Right lobe of liver (tissue), 6 donors: ENCODE measurements at regions not wholly inside any gene's neighbourhood (a gene's known extent, or its start where the extent isn't known, plus 50 kb on each side); places are given as distances from the start of the nearest gene placed in this dataset.

Experiments used
- ATAC-seq, 4 donors: fragments of 200-7000 bp; cut with Tn5 transposase; one replicate each; pipeline ENCODE4 v1.9.1; 2020; ENCODE audit warnings: mild to moderate bottlenecking in 4 of 4, moderate library complexity in 4 of 4
- DNase-seq, 3 donors: peaks; one replicate each; pipeline ENCODE4 v3.0.0-alpha.2; 2020
- H3K27ac ChIP-seq, 3 donors: fragments of 200-600 bp; one replicate each; pipeline ENCODE4 v1.8.0; 2022
- H3K27me3 ChIP-seq, 2 donors: fragments of 200-600 bp; one replicate each; pipeline ENCODE4 v1.8.0; 2022
- H3K36me3 ChIP-seq, 4 donors: fragments of 200-600 bp; sonication (generic) in 1 of 4; one replicate each; pipeline versions ENCODE4 v1.5.1 to v1.8.0; 2017 to 2022; ENCODE audit warnings: control low read depth in 1 of 4
- H3K4me1 ChIP-seq, 4 donors: fragments of 200-600 bp; sonication (generic) in 1 of 4; one replicate each; pipeline versions ENCODE4 v1.5.1 to v1.8.0; 2017 to 2022; ENCODE audit warnings: control low read depth in 1 of 4
- H3K4me3 ChIP-seq, 3 donors: fragments of 200-600 bp; one replicate each; pipeline ENCODE4 v1.8.0; 2022
- H3K9me3 ChIP-seq, 4 donors: fragments of 200-600 bp; sonication (generic) in 1 of 4; one replicate each; pipeline versions ENCODE4 v1.5.1 to v1.8.0; 2017 to 2022; ENCODE audit warnings: control low read depth in 1 of 4
- CTCF ChIP-seq, 4 donors: fragments of 200-600 bp in 3 of 4; fragments of 450-650 bp in 1 of 4; IDR thresholded peaks; one replicate each; pipeline versions ENCODE4 v1.5.1 to v1.8.0; 2016 to 2022; ENCODE audit warnings: antibody characterized with exemption in 4 of 4, mild to moderate bottlenecking in 2 of 4
- POLR2A ChIP-seq: fragments of 450-650 bp; IDR thresholded peaks from one replicate; pipeline ENCODE4 v1.6.1; 2017; ENCODE audit warnings: antibody characterized with exemption, mild to moderate bottlenecking
- WGBS: methylation state at CpG from one replicate; pipeline ENCODE4 v1.1.6; 2018; ENCODE audit warnings: low coverage, low lambda C conversion rate; ENCODE audit not compliant: insufficient coverage; ENCODE audit errors: missing lambda C conversion rate; 5-methylcytosine and 5-hydroxymethylcytosine counted together
- intact Hi-C, 2 donors: fragments of 100-400 bp; cut with DNase I; formaldehyde crosslinking; loops; one replicate each; pipeline versions ENCODE4 v1.11.2 to v1.14.1; 2022
- donor health status: DM: no; HTN: yes; CAD: no.
- donor health status: DM: no; HTN: no; CAD: no.
- donor health status: DM: no; HTN: no; CAD: no.
- donor health status: DM: no; HTN: yes; CAD: no.
- donor health status: DM: no; HTN: yes; CAD: no.

DNA sequence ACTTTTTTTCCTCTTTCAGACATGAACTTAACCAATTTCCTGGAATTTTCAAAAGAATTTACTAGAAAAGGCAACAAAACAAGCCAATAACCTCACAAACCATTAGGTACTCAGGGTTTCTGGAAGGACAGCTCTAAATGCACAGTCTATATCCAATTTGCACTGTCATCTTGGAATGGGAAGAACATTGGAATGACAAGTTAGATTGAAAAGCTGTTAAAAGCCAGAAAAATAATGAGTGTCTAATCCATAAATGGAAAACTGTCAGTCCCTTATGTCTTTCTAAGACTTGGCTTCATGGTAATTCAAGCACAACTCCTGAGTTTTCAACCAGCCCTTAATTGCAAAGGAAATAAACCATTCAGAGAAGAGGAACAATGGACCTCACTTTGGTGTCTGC, 105.8 kb upstream of the NTRK2 start:
- ATAC-seq (no peak), DNase-seq (no peak)
- no peak overlapping the region for H3K27ac ChIP-seq
- no peaks in the 10 kb centered on the region for H3K36me3 ChIP-seq
- intact Hi-C loops, result no loop called here
- H3K4me3 ChIP-seq, result no peak overlapping the region
- no peaks in the 10 kb centered on the region for H3K4me1 ChIP-seq
- TF ChIP-seq CTCF (IDR thresholded peaks at IDR 0.05) (no peak), POLR2A (no peak)
- no peaks in the 10 kb centered on the region for H3K9me3 ChIP-seq
- no peaks in the 10 kb centered on the region for H3K27me3 ChIP-seq

DNA sequence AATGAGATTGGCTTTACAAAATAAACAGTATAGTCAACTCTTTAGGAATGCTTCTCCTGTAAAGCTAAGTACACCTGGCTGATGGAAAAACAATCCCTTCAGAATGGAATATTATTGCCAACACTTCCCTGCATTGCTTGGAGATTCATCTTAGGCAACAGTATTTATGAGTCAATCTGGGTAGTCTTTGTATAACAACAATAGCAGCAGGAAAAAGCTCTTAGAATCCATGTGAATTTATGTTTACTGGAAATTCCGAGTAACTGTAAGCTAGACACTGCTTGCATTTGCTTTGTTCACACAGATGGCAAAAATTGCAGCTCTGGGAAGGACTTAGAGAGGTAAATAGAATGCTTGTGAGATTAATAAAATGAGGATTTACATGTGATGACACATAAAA, 101.7 kb upstream of the NTRK2 start:
- H3K27me3 ChIP-seq, result no peaks in the 10 kb centered on the region
- intact Hi-C loops, result no loop called here
- H3K4me3 ChIP-seq, result no peak overlapping the region
- TF ChIP-seq POLR2A (no peak), CTCF (IDR thresholded peaks at IDR 0.05) (no peak)
- no peaks in the 10 kb centered on the region for H3K4me1 ChIP-seq
- 46% methylated on average over 1 of the region's 1 CpG for WGBS
- no peak for ATAC-seq
- DNase-seq, result no peak
- no peaks in the 10 kb centered on the region for H3K36me3 ChIP-seq
- H3K9me3 ChIP-seq, result no peaks in the 10 kb centered on the region
- H3K27ac ChIP-seq, result no peak overlapping the region

DNA sequence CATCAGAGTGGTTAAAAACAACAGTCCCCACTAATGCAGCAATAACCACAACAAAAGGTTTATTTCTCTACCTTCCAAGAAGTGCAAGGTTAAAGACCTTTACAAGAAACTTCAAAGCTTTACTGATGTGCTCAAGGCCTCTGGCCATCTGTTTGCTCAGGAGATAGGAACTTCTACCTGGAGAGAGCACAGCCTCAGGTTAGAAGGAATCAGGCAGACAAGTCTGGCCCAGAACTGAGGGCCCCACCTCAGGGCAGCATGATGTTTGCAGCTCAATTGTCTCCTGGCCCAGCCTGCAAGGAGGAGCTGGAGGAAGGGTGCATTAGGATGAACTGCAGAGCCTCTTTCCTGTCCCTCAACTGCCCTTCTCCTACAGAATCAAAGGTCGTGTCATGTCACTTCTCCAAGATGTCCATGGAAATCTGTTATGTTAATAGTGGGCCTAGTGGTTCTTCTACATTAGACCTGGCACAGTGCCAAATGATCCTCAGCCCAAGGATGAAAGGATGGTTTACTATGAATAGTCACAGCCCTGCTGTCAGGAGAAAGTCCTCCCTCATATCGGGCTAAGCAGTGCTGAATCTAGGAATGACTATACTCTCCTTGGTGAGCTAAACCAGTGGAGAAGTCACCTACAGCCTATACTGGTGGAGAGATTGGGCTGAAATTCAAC, 98.9 kb upstream of the NTRK2 start:
- no peak overlapping the region for H3K27ac ChIP-seq
- no peaks in the 10 kb centered on the region for H3K27me3 ChIP-seq
- no peak overlapping the region for H3K4me3 ChIP-seq
- DNase-seq, result no peak
- no peaks in the 10 kb centered on the region for H3K36me3 ChIP-seq
- WGBS, result 39% methylated on average over 2 of the region's 2 CpGs
- no peaks in the 10 kb centered on the region for H3K4me1 ChIP-seq
- no peak for TF ChIP-seq CTCF (IDR thresholded peaks at IDR 0.05)
- no peak for TF ChIP-seq POLR2A
- H3K9me3 ChIP-seq, result no peaks in the 10 kb centered on the region
- intact Hi-C loops, result no loop called here
- ATAC-seq, result no peak

- H3K36me3 ChIP-seq, result no peaks in the 10 kb centered on the region
- no peaks in the 10 kb centered on the region for H3K4me1 ChIP-seq
- no peaks in the 10 kb centered on the region for H3K27me3 ChIP-seq
- no peak overlapping the region for H3K4me3 ChIP-seq
- intact Hi-C loops, result no loop called here
- 29% methylated on average over 4 of the region's 4 CpGs for WGBS
- H3K27ac ChIP-seq, result no peak overlapping the region
- ATAC-seq (no peak), DNase-seq (no peak)
- no peaks in the 10 kb centered on the region for H3K9me3 ChIP-seq
- TF ChIP-seq POLR2A (no peak), CTCF (IDR thresholded peaks at IDR 0.05) (no peak)
Measured at GRCh38 chr9:84573083-84573482, 96.4 kb upstream of the NTRK2 start.

GRCh38 chr9:84575705-84576104, 93.8 kb upstream of the NTRK2 start:
- DNase-seq (no peak), ATAC-seq (no peak)
- no peak overlapping the region for H3K4me3 ChIP-seq
- TF ChIP-seq POLR2A (no peak), CTCF (IDR thresholded peaks at IDR 0.05) (no peak)
- H3K27ac ChIP-seq, result no peak overlapping the region
- H3K4me1 ChIP-seq, result no peaks in the 10 kb centered on the region
- H3K36me3 ChIP-seq, result no peaks in the 10 kb centered on the region
- intact Hi-C loops, result no loop called here
- no peaks in the 10 kb centered on the region for H3K9me3 ChIP-seq
- 49% methylated on average over 4 of the region's 4 CpGs for WGBS
- H3K27me3 ChIP-seq, result no peaks in the 10 kb centered on the region
